Activated CD4-positive, alpha-beta T cell treated with anti-CD3 and anti-CD28 coated beads for 24 hours (primary cell): ENCODE measurements at regions not wholly inside any gene's neighbourhood (a gene's known extent, or its start where the extent isn't known, plus 50 kb on each side); places are given as distances from the start of the nearest gene placed in this dataset.
"Not testable (repeated sequence)": the region's sequence is repeated elsewhere in the genome, so short reads cannot be mapped to it uniquely, and the experiment has no call there.

ENCODE experiments used
- DNase-seq, 2 donors: peaks; one replicate each; pipeline ENCODE4 v3.0.0-alpha.2; 2020; ENCODE audit warnings: low read depth in 2 of 2

GRCh38 chr17:30639391-30639790 lies 162.2 kb downstream of the GOSR1 start:
- DNase-seq = not testable (repeated sequence)

GRCh38 chr17:30638968-30639367 lies 161.8 kb downstream of the GOSR1 start:
- not testable (repeated sequence) for DNase-seq

- not testable (repeated sequence) for DNase-seq
Measured at GRCh38 chr17:30631651-30632050, 154.4 kb downstream of the GOSR1 start.

- not testable (repeated sequence) for DNase-seq
Measured at GRCh38 chr17:30625380-30625779, 148.2 kb downstream of the GOSR1 start.

DNA sequence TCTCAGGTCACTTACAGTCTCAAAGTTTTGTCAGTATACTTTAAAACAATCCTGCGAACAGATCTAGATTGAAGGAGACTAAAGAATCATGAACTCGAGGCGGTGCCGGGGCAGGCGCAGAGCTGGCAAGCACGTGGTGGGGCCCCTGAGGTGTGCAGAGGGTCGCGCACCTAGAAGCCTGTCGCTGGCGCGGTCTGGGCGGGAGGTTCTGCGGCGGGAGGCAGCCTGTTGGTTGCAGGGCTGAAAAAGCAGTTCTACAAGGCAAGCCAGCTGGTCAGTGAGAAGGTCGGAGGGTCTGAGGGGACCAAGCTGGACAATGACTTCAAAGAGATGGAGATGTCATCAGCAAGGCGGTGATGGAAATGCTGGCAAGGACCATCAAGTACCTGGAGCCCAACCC lies 147.0 kb downstream of the GOSR1 start:
- not testable (repeated sequence) for DNase-seq

DNA sequence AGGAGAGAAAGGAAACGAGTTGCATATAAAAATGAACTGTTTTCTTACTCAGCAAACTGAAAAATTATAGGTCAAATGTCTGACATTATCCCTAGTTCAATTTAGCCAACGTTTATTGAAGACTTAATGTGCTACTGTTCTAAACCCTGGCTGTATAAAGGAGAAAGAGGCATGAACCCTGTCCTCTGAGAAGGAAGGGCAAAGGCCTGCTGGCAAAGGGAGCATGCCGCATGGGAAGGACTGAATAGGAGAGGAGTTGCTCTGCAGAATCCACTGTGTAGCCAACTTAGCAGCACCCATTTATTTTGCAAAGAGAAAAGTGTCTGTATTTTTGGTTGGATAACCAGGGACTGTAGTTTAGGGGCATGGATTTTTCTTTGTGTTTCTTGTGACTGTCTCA lies 132.5 kb downstream of the GOSR1 start:
- DNase-seq = not testable (repeated sequence)

GRCh38 chr17:30605523-30605922 lies 128.3 kb downstream of the GOSR1 start:
- DNase-seq = no peak

GRCh38 chr17:30605027-30605426 lies 127.8 kb downstream of the GOSR1 start:
- no peak for DNase-seq

DNA sequence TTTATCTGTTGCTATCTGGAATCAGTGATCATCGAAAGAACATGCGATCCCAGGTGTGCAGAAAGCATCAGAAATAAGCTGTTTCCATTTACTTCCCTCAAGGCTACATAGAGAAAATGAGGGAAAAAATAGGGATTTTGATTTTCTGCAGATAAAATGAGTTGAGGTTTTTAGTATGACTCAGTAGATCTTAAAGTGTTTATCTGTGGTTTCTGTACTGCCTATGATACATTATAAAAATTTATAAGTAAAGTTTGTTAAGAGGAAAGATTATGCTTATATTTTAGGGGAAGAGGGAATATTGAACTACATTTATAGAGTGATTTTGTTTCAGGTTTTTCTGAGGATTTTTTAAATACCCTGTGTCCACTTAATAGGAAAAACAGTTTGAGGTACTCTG lies 125.2 kb downstream of the GOSR1 start:
- not testable (repeated sequence) for DNase-seq

GRCh38 chr17:30601984-30602383 lies 124.8 kb downstream of the GOSR1 start:
- DNase-seq = not testable (repeated sequence)

DNA sequence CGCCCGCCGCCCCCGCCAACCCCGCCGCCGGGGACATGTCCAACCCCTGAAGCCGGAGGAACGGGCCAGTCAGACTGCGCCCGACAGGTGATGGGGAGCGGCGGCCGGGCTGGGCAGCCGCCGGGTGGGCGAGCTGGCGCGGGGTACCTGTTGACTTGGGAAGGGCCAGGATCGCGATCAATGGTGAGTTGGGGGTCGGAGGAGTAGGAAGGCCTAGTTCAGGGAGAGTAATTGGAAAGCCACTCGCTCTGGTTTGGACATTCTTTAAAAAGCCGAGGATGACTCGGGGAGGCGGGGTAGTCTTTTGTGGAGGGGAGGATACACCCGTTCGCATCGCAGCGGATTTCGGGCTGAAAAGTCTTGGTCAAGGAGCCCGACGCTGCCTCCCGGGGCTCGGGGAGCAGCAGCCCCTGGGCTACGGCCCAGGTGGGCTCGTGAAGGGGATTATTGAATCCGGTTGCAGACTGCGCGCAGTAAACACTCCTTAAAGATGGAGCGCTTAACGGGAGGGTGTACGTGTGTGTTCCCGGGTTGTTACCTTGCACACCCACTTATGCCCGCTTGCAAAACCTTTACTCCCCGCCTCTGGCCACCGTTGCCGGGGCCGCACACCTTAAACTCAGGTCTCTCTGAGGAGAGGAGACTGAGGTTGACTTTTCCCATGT lies 123.8 kb downstream of the GOSR1 start:
- peak in 1 of 2 donors; percentile 5 for DNase-seq

- peak; percentile 36 to 53 for DNase-seq
Measured at GRCh38 chr17:30600060-30600829, 123.0 kb downstream of the GOSR1 start.

DNA sequence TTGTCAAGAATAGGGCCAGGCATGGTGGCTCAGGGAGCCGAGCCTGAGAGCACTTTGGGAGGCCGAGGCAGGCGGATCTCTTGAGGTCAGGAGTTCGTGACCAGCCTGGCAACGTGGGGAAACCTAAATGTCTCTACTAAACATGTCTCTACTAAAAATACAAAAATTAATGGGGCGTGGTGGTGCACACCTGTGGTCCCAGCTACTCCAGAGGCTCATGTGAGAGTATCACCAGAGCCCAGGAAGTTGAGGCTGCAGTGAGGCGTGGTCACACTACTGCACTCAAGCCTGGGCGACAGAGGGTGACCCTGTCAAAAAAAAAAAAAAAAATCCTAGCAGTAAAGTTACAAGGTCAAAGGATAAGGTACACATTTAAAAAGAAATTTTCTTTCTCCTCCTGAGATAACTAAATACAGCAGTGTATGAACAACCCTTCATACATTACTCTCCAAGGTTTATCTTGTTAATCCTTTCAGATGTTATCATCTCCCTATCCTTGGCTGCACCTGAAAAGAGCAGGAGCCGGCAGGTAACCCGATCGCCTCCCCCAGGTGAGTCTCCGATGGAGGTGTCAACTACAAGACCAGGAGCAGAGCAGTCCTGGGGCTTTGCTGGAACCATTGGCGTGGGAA lies 122.3 kb downstream of the GOSR1 start:
- DNase-seq = no peak

DNA sequence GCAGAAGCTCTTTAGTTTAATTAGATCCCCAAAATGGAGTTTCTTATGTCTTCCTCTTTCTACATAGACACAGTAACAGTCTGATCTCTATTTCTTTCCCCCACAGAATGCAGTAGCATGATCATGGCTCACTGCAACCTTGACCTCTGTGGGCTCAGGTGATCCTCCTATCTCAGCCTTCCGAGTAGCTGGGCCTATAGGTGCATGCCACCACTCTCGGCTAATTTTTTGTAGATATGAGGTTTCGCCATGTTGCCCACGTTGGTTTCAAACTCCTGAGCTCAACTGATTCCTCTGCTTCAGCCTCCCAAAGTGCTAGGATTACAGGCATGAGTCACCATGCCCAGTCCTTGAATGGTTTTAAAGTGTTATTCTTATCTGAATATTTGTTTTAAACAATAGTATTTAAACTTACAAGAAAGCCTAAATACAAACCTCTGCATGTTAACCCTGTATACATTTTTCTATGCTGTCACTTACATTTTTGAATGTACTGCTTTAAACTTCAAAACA lies 120.6 kb downstream of the GOSR1 start:
- DNase-seq = no peak

GRCh38 chr17:30596948-30597775 lies 120.0 kb downstream of the GOSR1 start:
- DNase-seq = not testable (repeated sequence)

DNA sequence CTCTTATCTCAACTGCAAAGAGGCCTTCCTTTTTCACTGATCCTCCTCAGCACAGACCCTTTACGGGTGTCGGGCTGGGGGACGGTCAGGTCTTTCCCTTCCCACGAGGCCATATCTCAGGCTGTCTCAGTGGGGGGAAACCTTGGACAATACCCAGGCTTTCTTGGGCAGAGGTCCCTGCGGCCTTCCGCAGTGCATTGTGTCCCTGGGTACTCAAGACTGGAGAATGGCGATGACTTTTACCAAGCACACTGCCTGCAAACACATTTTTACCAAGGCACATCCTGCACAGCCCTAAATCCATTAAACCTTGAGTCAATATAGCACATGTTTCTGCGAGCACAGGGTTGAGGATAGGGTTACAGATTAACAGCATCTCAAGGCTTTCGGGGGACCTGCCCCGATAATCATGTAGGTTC lies 117.8 kb downstream of the GOSR1 start:
- not testable (repeated sequence) for DNase-seq

DNA sequence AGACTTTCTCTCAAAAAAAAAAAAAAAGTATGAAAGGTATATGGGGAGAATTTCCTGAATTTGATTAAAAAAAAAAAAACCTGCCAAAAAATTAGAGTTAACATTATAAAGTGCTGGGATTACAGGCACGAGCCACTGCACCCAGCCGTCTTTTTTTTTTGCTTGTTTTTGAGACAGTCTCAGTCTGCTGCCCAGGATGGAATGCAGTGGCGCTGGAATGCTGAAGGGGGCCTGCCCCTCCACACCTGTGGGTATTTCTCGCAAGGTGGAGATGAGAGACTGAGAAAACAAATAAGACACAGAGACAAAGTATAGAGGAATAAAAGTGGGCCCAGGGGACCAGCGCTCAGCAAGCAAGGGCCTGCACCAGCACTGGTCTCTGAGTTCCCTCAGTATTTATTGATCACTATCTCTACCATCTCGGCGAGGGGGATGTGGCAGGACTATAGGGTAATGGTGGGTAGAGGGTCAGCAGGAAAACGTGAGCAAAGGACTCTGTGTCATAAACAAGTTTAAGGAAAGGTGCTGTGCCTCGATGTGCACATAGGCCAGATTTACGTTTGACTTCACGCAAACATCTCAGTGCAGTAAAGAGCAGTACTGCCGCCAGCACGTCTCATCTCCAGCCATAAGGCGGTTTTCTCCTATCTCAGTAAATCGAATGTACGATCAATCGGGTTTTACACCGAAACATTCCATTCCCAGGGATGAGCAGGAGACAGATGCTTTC lies 117.2 kb downstream of the GOSR1 start:
- DNase-seq = no peak

- no peak for DNase-seq
Measured at GRCh38 chr17:30590081-30590733, 113.0 kb downstream of the GOSR1 start.

- no peak for DNase-seq
Measured at GRCh38 chr17:30589431-30589830, 112.2 kb downstream of the GOSR1 start.

DNA sequence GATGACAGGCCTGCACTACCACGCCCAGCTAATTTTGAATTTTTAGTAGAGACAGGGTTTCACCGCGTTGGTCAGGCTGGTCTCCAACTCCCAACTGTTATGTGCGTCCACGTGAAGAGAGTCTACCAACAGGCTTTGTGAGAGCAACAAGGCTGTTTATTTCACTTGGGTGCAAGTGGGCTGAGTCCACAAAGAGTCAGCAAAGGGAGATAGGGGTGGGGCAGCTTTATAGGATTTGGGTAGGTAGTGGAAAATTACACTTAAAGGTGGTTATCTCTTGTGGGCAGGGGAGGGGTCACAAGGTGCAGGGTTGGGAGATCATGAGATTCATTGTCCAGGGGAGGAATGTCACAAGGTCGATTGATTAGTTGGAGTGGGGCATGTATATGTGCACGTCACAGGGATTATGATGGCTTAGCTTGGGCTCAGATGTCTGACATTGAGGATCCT lies 111.6 kb downstream of the GOSR1 start:
- DNase-seq = no peak
